Endodermal cell (in vitro differentiated cells): ENCODE measurements at regions not wholly inside any gene's neighbourhood (a gene's known extent, or its start where the extent isn't known, plus 50 kb on each side); places are given as distances from the start of the nearest gene placed in this dataset.
"Not testable (repeated sequence)": the region's sequence is repeated elsewhere in the genome, so short reads cannot be mapped to it uniquely, and the experiment has no call there.

Experiments
- DNase-seq: peaks from one replicate; pipeline ENCODE4 v3.0.0-alpha.2; 2017
- H3K27ac ChIP-seq: 2 replicates; pipeline ENCODE4 v1.5.1; 2013; ENCODE audit warnings: mild to moderate bottlenecking, low read depth, low read length, moderate library complexity
- H3K27me3 ChIP-seq: 2 replicates; pipeline ENCODE4 v1.6.1; 2013; ENCODE audit warnings: mild to moderate bottlenecking, low read length, moderate library complexity; ENCODE audit not compliant: insufficient read depth, control insufficient read depth, poor library complexity, severe bottlenecking
- H3K36me3 ChIP-seq: 2 replicates; pipeline ENCODE4 v1.7.0; 2013; ENCODE audit warnings: mild to moderate bottlenecking, low read length, moderate library complexity; ENCODE audit not compliant: control insufficient read depth, insufficient read depth
- H3K4me1 ChIP-seq: one replicate; pipeline ENCODE4 v1.7.0; 2013; ENCODE audit warnings: low read length; ENCODE audit not compliant: control insufficient read depth, insufficient read depth
- H3K4me3 ChIP-seq: 2 replicates; pipeline ENCODE4 v1.5.1; 2013; ENCODE audit warnings: mild to moderate bottlenecking, low read length, moderate library complexity
- H3K9ac ChIP-seq: 2 replicates; pipeline ENCODE4 v1.6.1; 2013; ENCODE audit warnings: mild to moderate bottlenecking, low read length, moderate library complexity; ENCODE audit not compliant: poor library complexity, severe bottlenecking; ENCODE audit errors: extremely low read depth
- H3K9me3 ChIP-seq: 2 replicates; pipeline ENCODE4 v1.6.1; 2013; ENCODE audit warnings: mild to moderate bottlenecking, low read length, moderate library complexity; ENCODE audit not compliant: control insufficient read depth
- H3K27ac Mint-ChIP-seq: 2 replicates; pipeline ENCODE4 v1.8.0; 2020; ENCODE audit warnings: mixed read lengths
- H3K27me3 Mint-ChIP-seq: 2 replicates; pipeline ENCODE4 v1.8.0; 2021; ENCODE audit warnings: mild to moderate bottlenecking, mixed read lengths; ENCODE audit not compliant: insufficient read depth
- H3K36me3 Mint-ChIP-seq: 2 replicates; pipeline ENCODE4 v1.8.0; 2020; ENCODE audit warnings: low read depth, mixed read lengths
- H3K4me1 Mint-ChIP-seq: 2 replicates; pipeline ENCODE4 v1.8.0; 2020; ENCODE audit warnings: mixed read lengths
- H3K4me3 Mint-ChIP-seq: 2 replicates; pipeline ENCODE4 v1.8.0; 2020; ENCODE audit warnings: mild to moderate bottlenecking, moderate library complexity, mixed read lengths
- H3K9me3 Mint-ChIP-seq: 2 replicates; pipeline ENCODE4 v1.8.0; 2020; ENCODE audit warnings: mild to moderate bottlenecking, mixed read lengths
- CTCF ChIP-seq: fragments of 200-600 bp; sonication (generic); conservative IDR thresholded peaks from 2 replicates; pipeline ENCODE4 v1.5.0; 2021; ENCODE audit warnings: antibody characterized with exemption, mild to moderate bottlenecking
- WGBS, 2 experiments: methylation state at CpG; one replicate each; pipeline versions ENCODE4 v1.1.5 to v1.1.7; 2013; ENCODE audit warnings: missing lambda C conversion rate in 2 of 2, mixed read lengths in 1 of 2; ENCODE audit not compliant: insufficient coverage in 1 of 2, insufficient read length in 1 of 2; 5-methylcytosine and 5-hydroxymethylcytosine counted together

GRCh38 chr10:109663122-109663521, 260.2 kb downstream of the XPNPEP1 start:
- DNase-seq = no peak
- Mint-ChIP-seq H3K9me3 (peaks cover 2% of the 10 kb centered on the region), H3K4me1 (no peaks in the 10 kb centered on the region), H3K36me3 (no peaks in the 10 kb centered on the region), H3K27ac (no peak overlapping the region), H3K4me3 (no peak overlapping the region), H3K27me3 (no peaks in the 10 kb centered on the region)
- Histone ChIP-seq H3K27me3 (no peaks in the 10 kb centered on the region), H3K27ac (no peak overlapping the region), H3K9me3 (peaks cover 46% of the 10 kb centered on the region), H3K4me1 (no peaks in the 10 kb centered on the region), H3K9ac (no peak overlapping the region), H3K36me3 (no peaks in the 10 kb centered on the region), H3K4me3 (no peak overlapping the region)
- 67 to 92% methylated on average over 3 to 6 of the region's 6 CpGs for WGBS, 2 experiments
- TF ChIP-seq CTCF = no peak

GRCh38 chr10:109652612-109653011, 270.7 kb downstream of the XPNPEP1 start:
- H3K36me3 ChIP-seq, DNase-seq, H3K27ac Mint-ChIP-seq, H3K4me1 ChIP-seq, H3K27ac ChIP-seq, H3K27me3 Mint-ChIP-seq, H3K4me3 ChIP-seq, H3K9ac ChIP-seq, H3K27me3 ChIP-seq, H3K4me3 Mint-ChIP-seq, H3K36me3 Mint-ChIP-seq, H3K9me3 ChIP-seq, H3K4me1 Mint-ChIP-seq: not testable (repeated sequence)
- WGBS, 2 experiments = 79 to 85% methylated on average over 7 to 12 of the region's 12 CpGs
- H3K9me3 Mint-ChIP-seq = peaks cover 34% of the 10 kb centered on the region

GRCh38 chr10:109650228-109650627, 273.1 kb downstream of the XPNPEP1 start:
- Histone ChIP-seq H3K9me3 (peaks cover 15% of the 10 kb centered on the region), H3K4me1 (no peaks in the 10 kb centered on the region), H3K4me3 (no peak overlapping the region), H3K36me3 (no peaks in the 10 kb centered on the region), H3K9ac (no peak overlapping the region), H3K27me3 (no peaks in the 10 kb centered on the region), H3K27ac (no peak overlapping the region)
- Mint-ChIP-seq H3K36me3 (peaks cover 2% of the 10 kb centered on the region), H3K4me3 (no peak overlapping the region), H3K4me1 (no peaks in the 10 kb centered on the region), H3K27me3 (no peaks in the 10 kb centered on the region), H3K27ac (no peak overlapping the region), H3K9me3 (peaks cover 27% of the 10 kb centered on the region)
- no peak for DNase-seq
- WGBS, 2 experiments = 83% methylated on average over 1 of the region's 1 CpG; no CpG with 5 or more reads in 1 of the 2 experiments
- TF ChIP-seq CTCF = no peak

GRCh38 chr10:109647627-109648026, 275.7 kb downstream of the XPNPEP1 start:
- WGBS, 2 experiments = 56 to 90% methylated on average over 3 to 5 of the region's 5 CpGs
- no peaks in the 10 kb centered on the region for H3K27me3 ChIP-seq
- no peaks in the 10 kb centered on the region for H3K4me1 ChIP-seq
- peaks cover 28% of the 10 kb centered on the region for H3K9me3 ChIP-seq
- H3K27me3 Mint-ChIP-seq = no peaks in the 10 kb centered on the region
- H3K4me3 Mint-ChIP-seq = no peak overlapping the region
- H3K27ac ChIP-seq = no peak overlapping the region
- no peak overlapping the region for H3K27ac Mint-ChIP-seq
- H3K36me3 ChIP-seq = no peaks in the 10 kb centered on the region
- H3K4me1 Mint-ChIP-seq = no peaks in the 10 kb centered on the region
- peaks cover 14% of the 10 kb centered on the region for H3K9me3 Mint-ChIP-seq
- DNase-seq = no peak
- no peak overlapping the region for H3K9ac ChIP-seq
- TF ChIP-seq CTCF = peak; percentile 41
- no peak overlapping the region for H3K4me3 ChIP-seq
- no peaks in the 10 kb centered on the region for H3K36me3 Mint-ChIP-seq
